GM13977 (cell line): ENCODE measurements at regions not wholly inside any gene's neighbourhood (a gene's known extent, or its start where the extent isn't known, plus 50 kb on each side); places are given as distances from the start of the nearest gene placed in this dataset.

Experiments
- DNase-seq: peaks from one replicate; pipeline ENCODE4 v3.0.0; 2012; ENCODE audit warnings: low spot score
- CTCF ChIP-seq: IDR thresholded peaks from 2 replicates; pipeline ENCODE4 v1.5.1; 2012; ENCODE audit warnings: mild to moderate bottlenecking, control low read depth; ENCODE audit not compliant: insufficient read depth; ENCODE audit errors: extremely low read depth, missing control alignments
- in situ Hi-C: fragments of 300-500 bp; cut with MboI; formaldehyde crosslinking; loops from one replicate; pipeline ENCODE4 v1.12.0; 2022; ENCODE audit warnings: low sequenced_read_pairs, low pct_unique_long_range_greater_than_20kb, mixed read lengths, inconsistent platforms; ENCODE audit not compliant: unreplicated experiment

GRCh38 chr2:185144159-185144919, 546.0 kb downstream of the ZNF804A start:
- no peak for DNase-seq
- in situ Hi-C loops = no loop called here
- TF ChIP-seq CTCF = no peak

- no peak for TF ChIP-seq CTCF
- in situ Hi-C loops = no loop called here
- DNase-seq = no peak
Observed at GRCh38 chr2:185145316-185146121, 547.2 kb downstream of the ZNF804A start.

GRCh38 chr2:185147361-185147760, 549.0 kb downstream of the ZNF804A start:
- in situ Hi-C loops = no loop called here
- no peak for TF ChIP-seq CTCF
- no peak for DNase-seq

GRCh38 chr2:185152186-185152585, 553.9 kb downstream of the ZNF804A start:
- no peak for TF ChIP-seq CTCF
- DNase-seq = no peak
- in situ Hi-C loops = no loop called here

- in situ Hi-C loops = no loop called here
- DNase-seq = no peak
- no peak for TF ChIP-seq CTCF
Observed at GRCh38 chr2:185161701-185162100, 563.4 kb downstream of the ZNF804A start.

- DNase-seq = no peak
- in situ Hi-C loops = no loop called here
- no peak for TF ChIP-seq CTCF
Observed at GRCh38 chr2:185174353-185174752, 564.3 kb upstream of the FSIP2 start.
